Endothelial cell of umbilical vein (primary cell): ENCODE measurements at regions not wholly inside any gene's neighbourhood (a gene's known extent, or its start where the extent isn't known, plus 50 kb on each side); places are given as distances from the start of the nearest gene placed in this dataset.

ENCODE experiments used
- CTCF ChIP-seq, 2 donors: IDR thresholded peaks; 1 replicate in 1 of 2; 2 replicates in 1 of 2; pipeline ENCODE4 v1.5.1; 2011; ENCODE audit warnings: low read length in 2 of 2, mild to moderate bottlenecking in 2 of 2, moderate library complexity in 2 of 2, control low read depth in 1 of 2, inconsistent platforms in 1 of 2, low read depth in 1 of 2; ENCODE audit not compliant: insufficient read depth in 1 of 2; ENCODE audit errors: extremely low read depth in 1 of 2
- EZH2 ChIP-seq: IDR thresholded peaks from 2 replicates; pipeline ENCODE4 v1.6.1; 2012; ENCODE audit warnings: borderline replicate concordance, low read depth, mild to moderate bottlenecking, moderate library complexity, low read length, inconsistent platforms; ENCODE audit not compliant: severe bottlenecking
- POLR2A ChIP-seq: IDR thresholded peaks from 2 replicates; pipeline ENCODE4 v1.6.1; 2012; ENCODE audit warnings: low read depth, mild to moderate bottlenecking, control low read depth, low read length

DNA sequence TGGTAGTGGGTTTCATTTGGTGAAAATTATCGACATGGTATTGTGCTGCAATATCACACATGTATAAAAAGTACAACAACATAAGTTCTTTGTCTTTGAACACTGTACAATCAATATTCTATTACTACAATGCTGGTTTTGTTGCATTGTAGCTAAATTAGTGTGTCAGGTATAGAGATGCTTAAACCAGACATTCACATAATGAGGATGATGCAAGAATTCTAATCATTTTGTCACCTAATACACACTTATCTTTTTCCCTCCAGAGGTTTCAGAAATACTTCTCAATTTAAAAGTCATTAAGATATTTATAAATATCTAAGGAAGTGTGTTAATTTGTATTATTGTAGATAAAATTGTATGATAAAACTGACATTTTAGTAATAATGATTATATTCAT, 174.8 kb upstream of the MAN1A1 start:
- TF ChIP-seq CTCF (IDR thresholded peaks at IDR 0.05; ENCODE audit: extremely low read depth in 1 of 2, insufficient read depth in 1 of 2, low read depth in 1 of 2, low read length in 2 of 2) (no peak), POLR2A (no peak), EZH2 (no peak)
